Karpas-422 (cell line): ENCODE measurements at regions not wholly inside any gene's neighbourhood (a gene's known extent, or its start where the extent isn't known, plus 50 kb on each side); places are given as distances from the start of the nearest gene placed in this dataset.

Experiments used
- DNase-seq: peaks from one replicate; pipeline ENCODE4 v3.0.0-alpha.2; 2015
- H2AFZ ChIP-seq: fragments of 200-600 bp; sonication (generic); 2 replicates; pipeline ENCODE4 v1.6.1; 2014; ENCODE audit warnings: antibody characterized with exemption, low read length, mixed read lengths
- H3K27ac ChIP-seq: fragments of 200-600 bp; sonication (generic); 2 replicates; pipeline ENCODE4 v1.5.1; 2014; ENCODE audit warnings: mild to moderate bottlenecking, low read length, moderate library complexity
- H3K27me3 ChIP-seq: fragments of 200-600 bp; sonication (generic); 2 replicates; pipeline ENCODE4 v1.6.1; 2014; ENCODE audit warnings: low read length, mixed read lengths
- H3K36me3 ChIP-seq: fragments of 200-600 bp; sonication (generic); 2 replicates; pipeline ENCODE4 v1.6.1; 2014; ENCODE audit warnings: low read length, mixed read lengths; ENCODE audit not compliant: insufficient read depth
- H3K4me1 ChIP-seq: fragments of 200-600 bp; sonication (generic); 2 replicates; pipeline ENCODE4 v1.6.1; 2014; ENCODE audit warnings: mild to moderate bottlenecking, low read length, mixed read lengths
- H3K4me2 ChIP-seq: fragments of 200-600 bp; sonication (generic); 2 replicates; pipeline ENCODE4 v1.6.1; 2014; ENCODE audit warnings: low read length, low read depth, mild to moderate bottlenecking; ENCODE audit not compliant: poor library complexity, severe bottlenecking
- H3K4me3 ChIP-seq: fragments of 200-600 bp; sonication (generic); 2 replicates; pipeline ENCODE4 v1.5.1; 2014; ENCODE audit warnings: mild to moderate bottlenecking, antibody characterized with exemption, low read length, mixed read lengths
- H3K79me2 ChIP-seq: fragments of 200-600 bp; sonication (generic); 2 replicates; pipeline ENCODE4 v1.6.1; 2014; ENCODE audit warnings: mild to moderate bottlenecking, low read length, mixed read lengths
- H3K9ac ChIP-seq: fragments of 200-600 bp; sonication (generic); 2 replicates; pipeline ENCODE4 v1.6.0; 2014; ENCODE audit warnings: low read length
- H3K9me2 ChIP-seq: fragments of 200-600 bp; sonication (generic), shearing (Covaris generic); replicated peaks from 2 replicates; pipeline ENCODE4 v1.6.0; 2014; ENCODE audit warnings: mild to moderate bottlenecking, low read length, moderate library complexity; ENCODE audit not compliant: insufficient read depth
- H3K9me3 ChIP-seq: fragments of 300-700, 200-600 bp; sonication (generic); 2 replicates; pipeline ENCODE4 v1.6.1; 2014; ENCODE audit warnings: low read length, mixed read lengths
- H4K20me1 ChIP-seq: fragments of 200-600 bp; sonication (generic); 2 replicates; pipeline ENCODE4 v1.6.1; 2014; ENCODE audit warnings: mild to moderate bottlenecking, antibody characterized with exemption, low read length, low read depth; ENCODE audit not compliant: insufficient read depth

DNA sequence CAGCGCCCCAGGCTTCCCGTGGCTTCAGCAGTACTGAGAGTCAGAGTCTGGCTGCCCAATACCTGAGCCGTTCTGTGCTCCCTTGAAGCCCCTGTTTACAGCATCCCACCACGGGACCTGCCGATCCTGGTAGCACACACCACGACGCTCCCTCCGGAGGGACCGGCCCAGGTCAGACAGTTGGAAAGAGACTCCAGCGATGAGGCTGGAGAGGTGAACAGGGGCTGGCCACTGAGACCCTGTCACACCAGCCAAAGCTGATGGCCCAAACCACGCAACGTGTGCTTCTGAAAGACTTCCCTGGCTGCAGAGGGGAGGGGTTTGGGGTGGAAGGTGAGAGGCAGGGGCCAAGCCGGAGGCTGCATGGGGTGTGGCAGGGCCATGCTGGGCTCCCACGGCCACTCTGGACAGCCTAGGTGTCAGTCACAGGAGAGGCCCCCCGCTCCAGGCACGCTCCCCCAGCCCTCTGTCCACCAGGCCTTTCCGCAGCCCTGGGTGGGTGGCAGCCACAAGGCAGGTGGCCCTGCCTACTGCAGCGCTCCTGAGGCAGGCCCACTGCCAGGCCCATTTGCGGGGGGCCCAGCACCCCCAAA, 140.2 kb upstream of the CHST15 start:
- Histone ChIP-seq H3K4me2 (no peak overlapping the region), H3K79me2 (no peaks in the 10 kb centered on the region), H3K9me3 (peaks cover 6% of the 10 kb centered on the region; the same call in 1 of the 2 replicates), H3K4me1 (no peaks in the 10 kb centered on the region), H2AFZ (no peak overlapping the region), H3K9ac (no peak overlapping the region), H3K27me3 (no peaks in the 10 kb centered on the region), H3K27ac (no peak overlapping the region), H3K36me3 (no peaks in the 10 kb centered on the region), H4K20me1 (no peaks in the 10 kb centered on the region), H3K9me2 (no peaks in the 10 kb centered on the region; the same call in 1 of the 2 replicates), H3K4me3 (no peak overlapping the region)
- DNase-seq, result no peak

DNA sequence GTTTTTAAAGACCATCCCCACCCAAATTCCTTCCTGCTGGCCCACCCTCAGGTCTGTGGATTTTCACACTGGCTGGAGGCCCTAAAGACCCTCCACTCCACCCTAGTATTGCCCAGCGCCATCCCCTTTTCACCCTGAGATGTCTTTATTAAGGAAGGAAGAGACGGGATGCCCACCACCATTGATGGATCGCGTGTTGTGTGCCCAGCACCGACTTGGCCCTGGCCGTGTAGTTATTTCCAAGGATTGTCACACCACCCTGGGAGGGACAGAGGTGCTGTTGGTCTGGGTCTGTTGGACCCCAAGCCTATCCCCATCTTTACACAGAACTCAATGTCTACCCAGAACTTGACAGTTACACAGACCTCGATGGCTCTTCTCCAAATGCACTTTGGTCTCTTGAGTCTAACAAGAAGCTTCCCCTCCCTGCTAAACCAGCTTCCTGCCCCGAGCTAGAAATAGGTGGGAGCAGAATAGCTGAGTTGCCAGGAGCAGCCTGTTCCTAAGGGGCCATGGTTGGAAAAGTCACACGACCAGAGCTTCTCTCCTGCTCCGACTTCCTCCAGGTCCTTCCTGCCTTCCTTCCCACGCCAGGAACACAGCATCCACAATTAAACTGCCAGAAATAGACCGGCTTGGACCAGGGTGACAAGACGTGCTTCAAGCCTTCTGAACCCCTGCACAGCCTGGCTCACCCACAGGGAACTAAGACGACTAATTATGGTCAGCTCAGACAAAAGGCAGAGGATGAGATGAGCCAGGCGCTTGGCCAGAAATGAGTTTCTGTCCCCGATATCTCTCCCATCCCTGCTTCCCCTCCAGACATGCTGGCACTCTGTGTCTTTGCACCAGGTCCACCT, 139.5 kb upstream of the CHST15 start:
- Histone ChIP-seq H3K79me2 (no peaks in the 10 kb centered on the region), H2AFZ (no peak overlapping the region), H3K27me3 (no peaks in the 10 kb centered on the region), H3K4me1 (no peaks in the 10 kb centered on the region), H3K9me3 (peaks cover 11% of the 10 kb centered on the region; the same call in 1 of the 2 replicates), H3K27ac (no peak overlapping the region), H3K4me3 (no peak overlapping the region), H3K9me2 (no peaks in the 10 kb centered on the region; the same call in 1 of the 2 replicates), H4K20me1 (no peaks in the 10 kb centered on the region), H3K36me3 (no peaks in the 10 kb centered on the region), H3K9ac (no peak overlapping the region), H3K4me2 (no peak overlapping the region)
- no peak for DNase-seq

DNA sequence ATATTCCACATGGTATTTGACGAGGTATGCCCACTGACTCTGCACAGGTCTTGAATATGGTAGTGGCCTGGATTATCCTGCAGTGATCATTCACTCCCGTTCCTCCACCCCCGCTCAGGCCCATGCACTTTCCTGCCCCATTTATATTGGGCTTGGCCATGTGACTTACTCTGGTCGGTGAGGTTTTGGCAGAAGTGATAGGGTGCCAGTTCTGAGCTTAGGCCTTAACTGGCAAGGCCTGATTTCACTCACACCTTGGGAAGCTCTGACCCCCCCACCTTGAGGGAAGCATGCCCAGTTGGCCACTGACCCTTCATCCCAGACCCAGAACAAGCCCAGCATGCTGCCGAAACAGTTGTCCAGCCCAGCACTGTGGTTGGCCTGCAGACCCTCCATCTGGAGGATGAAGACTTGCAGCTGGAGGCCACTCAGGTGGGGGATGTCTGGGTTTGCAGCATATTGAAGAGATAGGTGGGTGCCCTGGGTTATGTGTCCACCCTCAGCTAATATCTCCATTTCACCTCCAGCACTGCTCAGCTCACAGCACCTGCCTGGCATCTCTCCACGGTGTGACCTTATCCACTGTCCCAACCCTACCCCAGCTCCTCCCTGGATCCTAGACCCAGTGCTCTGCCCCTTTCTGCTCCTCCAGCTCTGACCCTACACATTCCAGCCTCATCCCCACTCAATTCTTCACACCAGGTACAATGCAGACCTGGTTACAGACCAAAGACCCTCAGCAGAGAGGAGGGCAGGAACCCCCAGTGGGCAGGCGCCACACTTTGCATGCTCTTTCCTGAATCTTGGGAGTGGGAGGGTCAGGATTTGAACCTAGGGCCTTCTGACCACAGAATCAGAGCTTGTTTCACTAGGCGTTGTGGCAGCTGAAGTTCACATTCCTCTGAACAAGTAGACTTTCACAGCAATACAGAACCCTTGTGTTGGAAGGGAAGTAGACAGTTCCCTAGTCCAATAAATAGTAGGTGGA, 138.1 kb upstream of the CHST15 start:
- H3K27me3 ChIP-seq, result no peaks in the 10 kb centered on the region
- no peaks in the 10 kb centered on the region; the same call in 1 of the 2 replicates for H3K9me2 ChIP-seq
- no peaks in the 10 kb centered on the region for H3K79me2 ChIP-seq
- no peak overlapping the region for H3K4me3 ChIP-seq
- DNase-seq, result peak; percentile 83
- no peaks in the 10 kb centered on the region for H3K4me1 ChIP-seq
- H3K9me3 ChIP-seq, result peaks cover 12% of the 10 kb centered on the region; the same call in 1 of the 2 replicates
- H4K20me1 ChIP-seq, result no peaks in the 10 kb centered on the region; the same call in 1 of the 2 replicates
- no peak overlapping the region for H3K9ac ChIP-seq
- H3K4me2 ChIP-seq, result no peak overlapping the region
- no peak overlapping the region for H3K27ac ChIP-seq
- no peaks in the 10 kb centered on the region for H3K36me3 ChIP-seq
- H2AFZ ChIP-seq, result no peak overlapping the region

DNA sequence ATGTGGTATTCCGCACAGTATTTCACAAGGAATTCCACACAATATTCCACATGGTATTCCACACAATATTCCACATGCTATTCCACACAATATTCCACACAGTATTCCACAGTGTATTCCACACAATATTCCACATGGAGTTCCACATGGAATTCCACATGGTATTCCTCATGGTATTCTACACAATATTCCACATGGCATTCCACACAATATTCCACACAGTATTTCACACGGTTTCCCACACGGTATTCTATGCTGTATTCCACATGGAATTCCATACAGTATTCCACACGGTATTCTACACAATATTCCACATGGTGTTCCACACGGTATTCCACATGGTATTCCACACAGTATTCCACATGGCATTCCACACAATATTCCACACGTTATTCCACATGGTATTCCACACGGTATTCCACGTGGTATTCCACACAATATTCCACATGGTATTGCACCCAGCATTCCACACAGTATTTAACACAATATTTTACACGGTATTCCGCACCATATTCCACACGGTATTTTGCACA, 137.3 kb upstream of the CHST15 start:
- H4K20me1 ChIP-seq, result no peaks in the 10 kb centered on the region; the same call in 1 of the 2 replicates
- peak; percentile 41 for DNase-seq
- H2AFZ ChIP-seq, result no peak overlapping the region
- H3K4me3 ChIP-seq, result no peak overlapping the region
- no peaks in the 10 kb centered on the region for H3K79me2 ChIP-seq
- no peak overlapping the region for H3K27ac ChIP-seq
- peaks cover 12% of the 10 kb centered on the region; the same call in 1 of the 2 replicates for H3K9me3 ChIP-seq
- no peaks in the 10 kb centered on the region for H3K4me1 ChIP-seq
- no peaks in the 10 kb centered on the region for H3K27me3 ChIP-seq
- H3K9ac ChIP-seq, result no peak overlapping the region
- no peak overlapping the region for H3K4me2 ChIP-seq
- no peaks in the 10 kb centered on the region for H3K36me3 ChIP-seq
- H3K9me2 ChIP-seq, result no peaks in the 10 kb centered on the region; the same call in 1 of the 2 replicates

DNA sequence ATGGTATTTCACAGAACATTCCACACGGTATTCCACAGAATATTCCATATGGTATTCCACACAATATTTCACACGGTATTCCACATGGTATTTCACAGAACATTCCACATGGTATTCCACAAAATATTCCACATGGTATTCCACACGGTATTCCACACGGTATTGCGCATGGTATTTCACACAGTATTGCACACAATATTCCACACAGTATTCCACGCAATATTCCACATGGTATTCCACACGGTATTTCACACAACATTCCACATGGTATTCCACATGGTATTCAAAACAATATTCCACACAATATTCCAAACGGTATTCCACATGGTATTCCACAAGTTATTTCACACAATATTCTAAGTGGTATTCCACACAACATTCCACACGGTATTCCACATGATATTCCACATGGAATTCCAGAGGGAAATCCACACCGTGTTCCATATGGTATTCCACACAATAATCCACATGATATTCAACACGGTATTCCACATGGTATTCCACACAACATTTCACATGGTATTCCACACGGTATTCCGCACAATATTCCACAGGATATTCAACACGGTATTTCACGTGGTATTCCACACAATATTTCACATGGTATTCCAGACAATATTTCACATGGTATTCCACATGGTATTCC, 136.7 kb upstream of the CHST15 start:
- Histone ChIP-seq H2AFZ (no peak overlapping the region), H3K27ac (no peak overlapping the region), H3K79me2 (no peaks in the 10 kb centered on the region), H3K4me2 (no peak overlapping the region), H3K9ac (no peak overlapping the region), H3K4me1 (no peaks in the 10 kb centered on the region), H3K27me3 (no peaks in the 10 kb centered on the region), H3K4me3 (no peak overlapping the region), H3K9me3 (peaks cover 12% of the 10 kb centered on the region; the same call in 1 of the 2 replicates), H3K36me3 (no peaks in the 10 kb centered on the region), H3K9me2 (no peaks in the 10 kb centered on the region; the same call in 1 of the 2 replicates), H4K20me1 (no peaks in the 10 kb centered on the region; the same call in 1 of the 2 replicates)
- DNase-seq, result peak; percentile 49

DNA sequence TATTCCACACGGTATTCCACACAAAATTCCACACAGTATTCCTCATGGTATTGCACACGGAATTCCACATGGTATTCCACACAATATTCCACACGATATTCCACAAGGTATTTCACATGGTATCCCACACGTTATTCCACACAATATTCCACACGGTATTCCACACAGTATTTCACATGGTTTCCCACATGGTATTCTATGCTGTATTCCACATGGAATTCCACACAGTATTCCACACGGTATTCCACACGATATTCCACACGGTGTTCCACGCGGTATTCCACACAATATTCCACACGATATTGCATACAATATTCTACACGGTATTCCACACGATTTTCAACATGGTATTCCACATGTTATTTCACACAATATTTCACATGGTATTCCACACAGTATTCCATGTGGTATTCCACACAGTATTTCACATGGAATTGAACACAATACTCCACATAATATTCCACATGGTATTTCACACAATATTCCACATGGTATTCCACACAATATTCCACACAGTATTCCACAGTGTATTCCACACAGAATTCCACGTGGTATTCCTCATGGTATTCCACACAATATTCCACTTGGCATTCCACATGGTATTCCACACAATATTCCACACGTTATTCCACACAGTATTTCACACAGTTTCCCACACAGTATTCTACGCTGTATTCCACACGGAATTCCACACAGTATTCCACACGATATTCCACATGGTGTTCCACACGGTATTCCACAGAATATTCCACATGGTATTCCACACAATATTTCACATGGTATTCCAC, 136.0 kb upstream of the CHST15 start:
- H3K27me3 ChIP-seq, result no peaks in the 10 kb centered on the region
- H4K20me1 ChIP-seq, result no peaks in the 10 kb centered on the region; the same call in 1 of the 2 replicates
- no peaks in the 10 kb centered on the region for H3K79me2 ChIP-seq
- DNase-seq, result peak; percentile 58
- H3K4me1 ChIP-seq, result no peaks in the 10 kb centered on the region
- no peak overlapping the region for H3K9ac ChIP-seq
- H3K9me2 ChIP-seq, result no peaks in the 10 kb centered on the region; the same call in 1 of the 2 replicates
- H3K4me3 ChIP-seq, result no peak overlapping the region
- H2AFZ ChIP-seq, result no peak overlapping the region
- peaks cover 12% of the 10 kb centered on the region; the same call in 1 of the 2 replicates for H3K9me3 ChIP-seq
- H3K27ac ChIP-seq, result no peak overlapping the region
- H3K4me2 ChIP-seq, result no peak overlapping the region
- no peaks in the 10 kb centered on the region for H3K36me3 ChIP-seq

DNA sequence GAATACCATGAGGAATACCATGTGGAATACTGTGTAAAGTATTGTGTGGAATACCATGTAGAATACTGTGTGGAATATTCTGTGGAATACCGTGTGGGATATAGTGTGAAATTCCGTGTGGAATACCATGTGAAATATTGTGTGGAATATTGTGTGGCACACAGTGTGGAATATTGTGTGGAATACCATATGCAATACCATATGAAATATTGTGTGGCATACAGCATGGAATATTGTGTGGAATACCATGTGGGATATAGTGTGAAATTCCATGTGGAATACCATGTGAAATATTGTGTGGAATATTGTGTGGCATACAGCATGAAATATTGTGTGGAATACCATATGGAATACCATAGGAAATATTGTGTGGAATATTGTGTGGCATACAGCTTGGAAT, 135.1 kb upstream of the CHST15 start:
- Histone ChIP-seq H3K79me2 (no peaks in the 10 kb centered on the region), H3K9me2 (no peaks in the 10 kb centered on the region; the same call in 1 of the 2 replicates), H2AFZ (no peak overlapping the region), H3K27ac (no peak overlapping the region), H3K4me2 (no peak overlapping the region), H3K9ac (no peak overlapping the region), H3K4me1 (peaks cover 3% of the 10 kb centered on the region), H4K20me1 (no peaks in the 10 kb centered on the region; the same call in 1 of the 2 replicates), H3K36me3 (no peaks in the 10 kb centered on the region), H3K4me3 (no peak overlapping the region), H3K27me3 (no peaks in the 10 kb centered on the region), H3K9me3 (peaks cover 12% of the 10 kb centered on the region; the same call in 1 of the 2 replicates)
- peak; percentile 41 for DNase-seq
